CD4-positive, alpha-beta T cell treated with Interleukin-1 beta for 1 hour (primary cell): ENCODE measurements at regions not wholly inside any gene's neighbourhood (a gene's known extent, or its start where the extent isn't known, plus 50 kb on each side); places are given as distances from the start of the nearest gene placed in this dataset.

Source experiments
- DNase-seq, 2 donors: peaks; one replicate each; pipeline ENCODE4 v3.0.0-alpha.2; 2020 to 2022

- no peak for DNase-seq
Observed at GRCh38 chr21:35414056-35414455, 365.0 kb upstream of the RUNX1 start.

- no peak for DNase-seq
Observed at GRCh38 chr21:35412231-35412630, 363.1 kb upstream of the RUNX1 start.

- DNase-seq, result no peak
Observed at GRCh38 chr21:35411434-35411833, 362.3 kb upstream of the RUNX1 start.

- DNase-seq, result no peak
Observed at GRCh38 chr21:35410656-35411055, 361.6 kb upstream of the RUNX1 start.

- no peak for DNase-seq
Observed at GRCh38 chr21:35410123-35410522, 361.0 kb upstream of the RUNX1 start.

- DNase-seq, result no peak
Observed at GRCh38 chr21:35408401-35408800, 359.3 kb upstream of the RUNX1 start.

- no peak for DNase-seq
Observed at GRCh38 chr21:35406635-35407034, 357.5 kb upstream of the RUNX1 start.

GRCh38 chr21:35405981-35406380 is 356.9 kb upstream of the RUNX1 start:
- no peak for DNase-seq

GRCh38 chr21:35404247-35404646 is 355.1 kb upstream of the RUNX1 start:
- DNase-seq, result no peak

GRCh38 chr21:35402061-35402460 is 353.0 kb upstream of the RUNX1 start:
- DNase-seq, result no peak

GRCh38 chr21:35401476-35401875 is 352.4 kb upstream of the RUNX1 start:
- DNase-seq, result no peak

- DNase-seq, result peak; percentile 26 to 69
Observed at GRCh38 chr21:35400233-35400939, 351.3 kb upstream of the RUNX1 start.

- DNase-seq, result no peak
Observed at GRCh38 chr21:35399706-35400105, 350.6 kb upstream of the RUNX1 start.

- no peak for DNase-seq
Observed at GRCh38 chr21:35399002-35399530, 350.0 kb upstream of the RUNX1 start.

GRCh38 chr21:35398346-35398982 is 349.4 kb upstream of the RUNX1 start:
- DNase-seq, result no peak

GRCh38 chr21:35397781-35398180 is 348.7 kb upstream of the RUNX1 start:
- DNase-seq, result no peak

- no peak for DNase-seq
Observed at GRCh38 chr21:35396655-35397054, 347.6 kb upstream of the RUNX1 start.

- DNase-seq, result no peak
Observed at GRCh38 chr21:35395728-35396127, 346.6 kb upstream of the RUNX1 start.

GRCh38 chr21:35394634-35395369 is 345.7 kb upstream of the RUNX1 start:
- DNase-seq, result no peak

- no peak for DNase-seq
Observed at GRCh38 chr21:35394049-35394448, 344.9 kb upstream of the RUNX1 start.

- DNase-seq, result no peak
Observed at GRCh38 chr21:35390013-35390776, 341.1 kb upstream of the RUNX1 start.

GRCh38 chr21:35386491-35387079 is 337.5 kb upstream of the RUNX1 start:
- no peak for DNase-seq

- no peak for DNase-seq
Observed at GRCh38 chr21:35384375-35384774, 335.3 kb upstream of the RUNX1 start.
